GM18507 (cell line): ENCODE measurements at regions not wholly inside any gene's neighbourhood (a gene's known extent, or its start where the extent isn't known, plus 50 kb on each side); places are given as distances from the start of the nearest gene placed in this dataset.

ENCODE experiments used
- DNase-seq: peaks from one replicate; pipeline ENCODE4 v3.0.0; 2011; ENCODE audit warnings: low read depth; ENCODE audit not compliant: insufficient read length; ENCODE audit errors: extremely low spot score
- FAIRE-seq: peaks from 2 replicates; lab custom pipeline; 2011; peaks lifted over from hg19 to GRCh38; lab: Jason Lieb, UNC

- FAIRE-seq (no peak), DNase-seq (no peak)
These were observed 79.2 kb upstream of the ARHGEF3 start for GRCh38 chr3:56880720-56881575.

GRCh38 chr3:56879436-56880215 lies 77.9 kb upstream of the ARHGEF3 start:
- no peak for DNase-seq
- no peak for FAIRE-seq

- FAIRE-seq (no peak), DNase-seq (no peak)
These were observed 76.3 kb upstream of the ARHGEF3 start for GRCh38 chr3:56878074-56878473.

GRCh38 chr3:56876916-56877315 lies 75.2 kb upstream of the ARHGEF3 start:
- FAIRE-seq: no peak
- no peak for DNase-seq

DNA sequence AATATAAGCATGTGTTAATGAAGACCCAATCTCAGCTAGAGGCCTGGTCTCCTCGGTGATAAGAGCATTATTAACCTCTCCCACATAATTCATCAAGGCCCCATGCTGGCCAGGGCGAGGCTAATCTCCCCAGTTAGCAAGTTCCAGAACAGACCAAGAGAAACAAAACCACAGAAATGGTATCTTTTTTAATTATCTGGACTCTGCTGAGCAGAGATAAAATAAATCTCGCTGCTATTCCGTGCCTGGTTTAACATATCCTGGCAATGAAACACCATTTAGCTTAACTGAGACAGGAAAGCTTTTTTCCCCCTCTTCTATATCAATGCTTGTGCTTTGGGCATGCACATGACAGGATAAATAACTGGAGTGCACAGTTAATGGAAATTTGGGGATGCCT lies 72.5 kb upstream of the ARHGEF3 start:
- FAIRE-seq: no peak
- no peak for DNase-seq

DNA sequence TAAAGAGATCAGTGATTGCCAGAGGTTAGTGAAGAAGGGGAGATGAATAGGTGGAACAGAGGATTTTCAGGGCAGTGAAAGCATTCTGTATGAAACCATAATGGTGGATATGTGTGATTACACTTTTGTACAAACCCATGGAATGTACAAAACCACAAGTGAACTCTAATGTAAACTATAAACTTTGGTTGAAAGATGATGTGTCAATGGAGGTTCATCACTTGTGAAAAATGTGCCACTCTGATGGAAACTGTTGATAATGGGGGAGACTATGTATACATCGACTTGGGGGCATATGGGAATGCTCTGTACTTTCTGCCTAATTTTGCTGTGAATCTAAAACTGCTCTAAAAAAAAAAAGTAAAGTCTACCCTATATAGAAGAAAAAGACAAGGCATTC lies 68.7 kb upstream of the ARHGEF3 start:
- no peak for FAIRE-seq
- DNase-seq: no peak

GRCh38 chr3:56869157-56869889 lies 67.6 kb upstream of the ARHGEF3 start:
- DNase-seq: no peak
- FAIRE-seq: no peak

- FAIRE-seq (no peak), DNase-seq (no peak)
These were observed 67.0 kb upstream of the ARHGEF3 start for GRCh38 chr3:56868706-56869105.

- DNase-seq (no peak), FAIRE-seq (no peak)
These were observed 65.9 kb upstream of the ARHGEF3 start for GRCh38 chr3:56867671-56868070.

DNA sequence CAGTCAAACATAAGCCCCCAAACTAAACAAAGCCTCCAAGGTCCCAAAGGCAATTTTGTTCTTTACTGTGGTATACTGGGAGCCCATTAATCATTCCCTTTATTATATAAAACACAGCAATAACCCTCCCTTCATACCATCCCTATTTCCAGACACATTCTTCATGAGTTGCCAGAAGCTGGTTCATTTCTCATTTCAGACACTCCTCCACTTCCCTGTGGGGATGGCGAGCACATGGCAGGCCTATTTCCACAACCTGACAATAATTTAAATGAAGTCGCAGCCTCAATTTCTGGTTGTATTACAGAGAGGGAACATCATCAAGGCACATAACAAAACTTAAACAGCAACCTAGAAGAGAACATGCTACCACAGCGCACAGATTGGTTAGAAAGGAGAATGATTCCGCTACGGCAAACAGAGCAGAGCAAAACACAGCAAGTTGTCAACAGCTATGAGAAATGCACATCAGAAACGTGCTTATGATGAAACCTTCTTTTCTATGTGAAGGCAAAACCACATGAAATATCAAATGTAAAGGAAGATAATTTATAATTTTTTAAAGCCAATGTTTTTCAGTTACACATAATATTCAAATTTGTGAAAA lies 63.3 kb upstream of the ARHGEF3 start:
- no peak for FAIRE-seq
- no peak for DNase-seq

DNA sequence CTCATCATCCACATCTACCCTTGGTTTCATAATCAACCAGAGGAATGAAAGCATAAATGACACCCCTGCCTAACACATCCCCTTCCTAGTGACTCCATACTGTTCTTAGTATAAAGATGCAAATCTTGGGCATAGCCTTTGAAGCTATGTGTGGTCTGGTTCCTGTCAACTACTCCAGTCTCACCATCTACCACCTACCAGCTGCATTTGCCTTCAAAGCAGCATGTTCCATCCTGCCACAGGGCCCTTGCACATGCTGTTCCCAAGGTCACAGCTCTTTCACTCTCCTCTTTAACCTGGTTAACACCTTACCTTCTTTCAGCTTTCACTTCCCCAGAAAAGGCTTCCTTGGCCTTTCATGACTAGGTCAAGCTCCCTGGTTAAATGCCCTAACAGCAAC lies 62.3 kb upstream of the ARHGEF3 start:
- FAIRE-seq (peak; percentile 54), DNase-seq (no peak)

DNA sequence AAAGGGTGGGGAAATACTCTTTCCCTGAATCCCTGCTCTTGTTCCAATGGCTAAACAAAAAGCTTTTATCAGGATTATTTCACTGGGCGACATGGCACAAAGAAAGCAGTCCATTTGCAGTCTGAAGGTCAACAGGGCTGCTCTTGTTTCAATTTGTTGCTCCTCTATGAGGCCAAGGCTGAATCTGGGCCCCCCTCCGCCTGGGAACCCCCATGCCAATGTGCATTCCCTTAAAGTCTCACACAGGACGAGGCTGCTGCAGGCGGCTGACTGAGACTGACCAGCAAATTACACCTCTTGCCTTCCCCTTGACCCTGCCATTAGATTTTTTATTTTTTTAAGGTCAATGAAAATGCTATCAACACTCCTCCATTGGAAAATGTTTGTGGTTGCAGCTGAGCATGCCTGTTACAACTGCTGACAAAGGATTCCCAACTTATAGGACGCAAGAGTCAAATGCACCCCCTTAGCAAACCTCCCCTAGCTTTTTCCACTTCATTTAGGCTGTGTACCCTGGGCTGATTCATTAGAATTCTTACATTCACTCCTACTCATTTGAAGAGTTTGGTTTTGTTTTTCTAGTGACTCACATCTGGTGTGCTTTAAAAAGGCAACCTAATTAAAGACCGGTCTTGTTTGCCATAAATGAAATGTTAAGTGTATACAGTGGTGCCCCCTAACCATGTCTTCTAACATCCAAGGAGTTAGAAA lies 60.8 kb upstream of the ARHGEF3 start:
- DNase-seq: no peak
- FAIRE-seq: no peak

DNA sequence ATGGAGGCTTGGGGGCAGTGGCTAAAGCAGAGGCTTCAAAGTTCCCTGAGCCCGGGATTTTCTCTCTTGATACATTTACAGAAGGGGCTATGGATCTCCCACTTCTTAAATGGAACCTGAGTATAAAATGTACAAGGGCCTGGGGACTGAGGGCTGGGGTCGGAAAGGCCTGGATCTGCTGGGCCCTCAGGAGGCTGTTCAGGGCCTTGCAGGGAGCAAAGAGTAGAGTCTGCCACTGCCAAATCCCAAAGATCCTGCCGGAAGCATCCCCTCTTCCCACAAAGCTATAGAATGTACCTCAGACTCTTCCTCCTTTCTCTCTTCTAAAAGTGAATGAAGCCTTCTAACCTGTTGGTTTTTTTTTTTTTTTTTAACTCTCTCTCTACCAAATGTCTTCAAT lies 59.8 kb upstream of the ARHGEF3 start:
- FAIRE-seq (no peak), DNase-seq (no peak)

- DNase-seq (no peak), FAIRE-seq (no peak)
These were observed 59.2 kb upstream of the ARHGEF3 start for GRCh38 chr3:56860939-56861338.

- no peak for FAIRE-seq
- DNase-seq: no peak
These were observed 58.6 kb upstream of the ARHGEF3 start for GRCh38 chr3:56860351-56860750.

GRCh38 chr3:56858331-56858730 lies 56.6 kb upstream of the ARHGEF3 start:
- DNase-seq (no peak), FAIRE-seq (no peak)

DNA sequence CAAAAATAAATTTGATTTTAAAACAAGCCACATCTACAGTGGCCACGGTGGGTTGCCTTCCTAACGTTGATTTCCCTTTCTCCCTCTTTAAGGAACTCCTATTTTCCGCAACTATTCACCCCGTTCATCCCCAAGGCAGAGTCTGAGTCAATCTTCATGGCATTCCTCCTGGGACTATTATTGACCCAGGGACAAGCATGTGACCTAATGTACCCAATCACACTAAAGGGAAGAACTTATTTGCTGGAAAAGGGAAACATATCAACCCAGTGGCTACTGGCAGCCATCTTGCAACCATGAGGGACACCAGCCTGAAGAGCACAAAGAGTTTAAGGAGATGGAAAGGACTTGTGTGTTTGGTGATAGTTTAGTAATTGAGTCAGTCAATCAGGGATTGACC lies 55.4 kb upstream of the ARHGEF3 start:
- FAIRE-seq (no peak), DNase-seq (no peak)

GRCh38 chr3:56856752-56857151 lies 55.0 kb upstream of the ARHGEF3 start:
- DNase-seq: no peak
- no peak for FAIRE-seq

DNA sequence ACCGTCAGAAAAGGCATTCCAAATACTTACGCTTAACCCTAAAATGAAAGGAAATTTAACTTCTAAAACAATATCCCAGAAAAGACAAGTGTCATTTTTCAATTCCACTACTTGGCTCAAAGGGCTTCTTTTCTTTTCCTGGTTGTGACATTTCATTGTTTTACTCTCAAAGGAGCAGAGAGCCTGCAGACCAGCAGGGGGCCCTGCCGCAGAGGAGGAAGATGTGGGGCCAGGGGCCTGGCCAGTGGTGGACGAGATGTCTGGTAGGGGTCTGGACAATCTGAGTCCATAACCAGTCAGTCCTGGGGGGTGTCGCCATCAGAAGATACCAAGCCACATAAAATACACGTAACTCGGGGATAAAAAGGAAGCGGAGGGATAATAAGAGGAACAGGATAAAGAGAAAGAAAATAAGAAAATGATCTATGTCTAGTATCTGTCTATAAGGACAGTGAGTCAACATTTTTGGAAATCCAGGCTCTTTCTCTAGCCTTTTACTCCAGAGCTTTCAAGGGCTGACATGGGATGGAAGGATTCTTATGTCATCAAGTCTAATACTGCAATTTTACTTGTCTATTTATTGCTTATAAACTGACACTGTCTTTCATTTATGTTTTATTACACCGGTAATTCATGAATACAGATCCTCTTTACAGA lies 54.2 kb upstream of the ARHGEF3 start:
- peak; percentile 39 for FAIRE-seq
- DNase-seq: no peak
